Caco-2 (cell line): ENCODE measurements at regions not wholly inside any gene's neighbourhood (a gene's known extent, or its start where the extent isn't known, plus 50 kb on each side); places are given as distances from the start of the nearest gene placed in this dataset.

Experiments
- BruUV-seq: library from RNA; stranded (reverse); fragments of 400-500 nt; replicated peaks from 2 replicates; lab custom pipeline; 2021; lab: Mats Ljungman, UMichigan
- CTCF ChIA-PET: fragments of 300-600 bp; sonication (Branson Sonifier 250); formaldehyde crosslinking; loops from one replicate; lab custom pipeline; 2022; ENCODE audit warnings: antibody characterized with exemption; lab: Charles Lee
- POLR2A ChIA-PET: fragments of 300-600 bp; sonication (Branson Sonifier 250); formaldehyde crosslinking; loops from one replicate; lab custom pipeline; 2022; ENCODE audit warnings: antibody characterized with exemption; lab: Charles Lee
- DNase-seq, 2 experiments: peaks; one replicate each; pipeline versions ENCODE4 v3.0.0 to v3.0.0-alpha.2; 2020 to 2022
- H3K27me3 ChIP-seq: replicated peaks from 2 replicates; pipeline ENCODE4 v1.6.0; 2011; ENCODE audit warnings: low read length; ENCODE audit not compliant: control insufficient read depth, insufficient read depth
- H3K36me3 ChIP-seq: 2 replicates; pipeline ENCODE4 v1.5.1; 2011; ENCODE audit warnings: low read length; ENCODE audit not compliant: control insufficient read depth, insufficient read depth
- H3K4me1 ChIP-seq: fragments of 250-450 bp; sonication (Bioruptor Pico); 2 replicates; pipeline ENCODE4 v1.5.1; 2020; ENCODE audit warnings: mild to moderate bottlenecking
- H3K4me3 ChIP-seq: 2 replicates; pipeline ENCODE4 v1.5.1; 2011; ENCODE audit warnings: low read depth, mild to moderate bottlenecking, control low read depth, low read length
- H3K9me3 ChIP-seq: fragments of 250-450 bp; sonication (Bioruptor Pico); 2 replicates; pipeline ENCODE4 v1.5.1; 2020; ENCODE audit warnings: mild to moderate bottlenecking, moderate library complexity
- H3K27ac Mint-ChIP-seq: one replicate; pipeline ENCODE4 v1.8.0; 2022; ENCODE audit warnings: mixed read lengths; ENCODE audit not compliant: unreplicated experiment
- H3K27me3 Mint-ChIP-seq: one replicate; pipeline ENCODE4 v1.8.0; 2022; ENCODE audit warnings: mixed read lengths; ENCODE audit not compliant: insufficient read depth, unreplicated experiment
- H3K36me3 Mint-ChIP-seq: one replicate; pipeline ENCODE4 v1.8.0; 2022; ENCODE audit warnings: mild to moderate bottlenecking, mixed read lengths; ENCODE audit not compliant: insufficient read depth, unreplicated experiment
- H3K4me1 Mint-ChIP-seq: one replicate; pipeline ENCODE4 v1.8.0; 2022; ENCODE audit warnings: low read depth, mixed read lengths; ENCODE audit not compliant: unreplicated experiment
- H3K4me3 Mint-ChIP-seq: one replicate; pipeline ENCODE4 v1.8.0; 2022; ENCODE audit warnings: mild to moderate bottlenecking, moderate library complexity, mixed read lengths; ENCODE audit not compliant: unreplicated experiment
- H3K9me3 Mint-ChIP-seq: one replicate; pipeline ENCODE4 v1.8.0; 2022; ENCODE audit warnings: mixed read lengths; ENCODE audit not compliant: unreplicated experiment
- intact Hi-C: fragments of 100-400 bp; cut with micrococcal nuclease; formaldehyde crosslinking; loops from one replicate; pipeline ENCODE4 v1.10.0; 2022; ENCODE audit not compliant: unreplicated experiment
- TF ChIP-seq, protein P1 (sequence below), 2 experiments: fragments of 200-600 bp in 1 of 2; IDR thresholded peaks; 1 replicate in 1 of 2; 2 replicates in 1 of 2; pipeline versions ENCODE4 v1.5.1 to v1.8.0; 2011 to 2022; ENCODE audit warnings: antibody characterized with exemption in 1 of 2, control low read depth in 1 of 2, inconsistent platforms in 1 of 2, low read depth in 1 of 2, low read length in 1 of 2, mild to moderate bottlenecking in 1 of 2, moderate library complexity in 1 of 2; ENCODE audit not compliant: insufficient read depth in 1 of 2, severe bottlenecking in 1 of 2, unreplicated experiment in 1 of 2

DNA sequence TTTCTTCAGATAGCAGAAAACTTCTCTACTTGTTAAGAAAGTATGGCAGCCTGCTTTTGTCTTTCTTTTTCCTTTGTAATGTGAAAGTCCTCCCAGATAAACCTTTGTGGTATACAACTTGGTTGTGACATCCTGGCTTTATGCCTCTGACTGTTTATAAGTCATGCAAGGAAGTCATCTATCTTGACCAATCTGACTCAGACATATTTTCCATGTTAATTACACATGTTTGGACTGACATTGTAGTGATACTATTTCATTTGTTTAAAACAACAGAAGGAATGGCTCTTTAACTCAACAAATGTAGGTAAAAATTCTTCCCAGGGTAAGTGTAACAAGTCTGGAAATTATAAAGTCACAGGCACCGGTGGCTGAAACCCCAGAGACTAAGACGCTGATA lies 341.6 kb upstream of the MEOX2 start:
- Mint-ChIP-seq H3K4me3 (no peak overlapping the region), H3K36me3 (no peaks in the 10 kb centered on the region), H3K27ac (no peak overlapping the region), H3K9me3 (no peaks in the 10 kb centered on the region), H3K4me1 (no peaks in the 10 kb centered on the region), H3K27me3 (peaks cover 2% of the 10 kb centered on the region)
- Histone ChIP-seq H3K4me1 (no peaks in the 10 kb centered on the region; the same call in 1 of the 2 replicates), H3K9me3 (peaks cover 3% of the 10 kb centered on the region; the same call in 1 of the 2 replicates), H3K27me3 (no peaks in the 10 kb centered on the region), H3K36me3 (no peaks in the 10 kb centered on the region), H3K4me3 (no peak overlapping the region)
- POLR2A ChIA-PET = no interaction called here
- CTCF ChIA-PET = no interaction called here
- no peak for DNase-seq
- TF ChIP-seq, protein P1, sequence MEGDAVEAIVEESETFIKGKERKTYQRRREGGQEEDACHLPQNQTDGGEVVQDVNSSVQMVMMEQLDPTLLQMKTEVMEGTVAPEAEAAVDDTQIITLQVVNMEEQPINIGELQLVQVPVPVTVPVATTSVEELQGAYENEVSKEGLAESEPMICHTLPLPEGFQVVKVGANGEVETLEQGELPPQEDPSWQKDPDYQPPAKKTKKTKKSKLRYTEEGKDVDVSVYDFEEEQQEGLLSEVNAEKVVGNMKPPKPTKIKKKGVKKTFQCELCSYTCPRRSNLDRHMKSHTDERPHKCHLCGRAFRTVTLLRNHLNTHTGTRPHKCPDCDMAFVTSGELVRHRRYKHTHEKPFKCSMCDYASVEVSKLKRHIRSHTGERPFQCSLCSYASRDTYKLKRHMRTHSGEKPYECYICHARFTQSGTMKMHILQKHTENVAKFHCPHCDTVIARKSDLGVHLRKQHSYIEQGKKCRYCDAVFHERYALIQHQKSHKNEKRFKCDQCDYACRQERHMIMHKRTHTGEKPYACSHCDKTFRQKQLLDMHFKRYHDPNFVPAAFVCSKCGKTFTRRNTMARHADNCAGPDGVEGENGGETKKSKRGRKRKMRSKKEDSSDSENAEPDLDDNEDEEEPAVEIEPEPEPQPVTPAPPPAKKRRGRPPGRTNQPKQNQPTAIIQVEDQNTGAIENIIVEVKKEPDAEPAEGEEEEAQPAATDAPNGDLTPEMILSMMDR (IDR thresholded peaks at IDR 0.05; ENCODE audit: insufficient read depth in 1 of 2, low read depth in 1 of 2, low read length in 1 of 2, severe bottlenecking in 1 of 2, unreplicated experiment in 1 of 2) = no peak
- BruUV-seq = no TSS peak
- intact Hi-C loops = no loop called here

DNA sequence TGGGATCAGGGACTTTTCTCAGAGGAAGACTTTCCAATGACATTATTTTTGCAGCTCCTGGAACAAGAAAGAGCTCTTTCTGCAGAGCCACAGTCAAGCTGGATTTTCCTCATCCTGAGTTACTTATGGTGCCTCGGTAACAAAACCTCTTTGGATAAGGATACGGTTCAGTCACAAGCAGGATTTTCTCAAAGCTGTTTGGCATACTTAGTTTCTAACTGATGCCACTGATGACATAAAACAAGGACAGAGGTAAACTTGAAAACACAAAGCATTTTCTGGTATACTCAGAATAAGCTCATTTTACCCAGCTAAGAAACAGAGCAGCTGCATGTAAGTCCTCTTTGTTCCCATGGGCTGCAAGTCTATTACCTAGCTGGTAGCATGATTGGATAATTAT lies 340.9 kb upstream of the MEOX2 start:
- DNase-seq = no peak
- CTCF ChIA-PET = no interaction called here
- no TSS peak for BruUV-seq
- Histone ChIP-seq H3K9me3 (peaks cover 3% of the 10 kb centered on the region; the same call in 1 of the 2 replicates), H3K4me1 (no peaks in the 10 kb centered on the region; the same call in 1 of the 2 replicates), H3K27me3 (no peaks in the 10 kb centered on the region), H3K36me3 (no peaks in the 10 kb centered on the region), H3K4me3 (no peak overlapping the region)
- intact Hi-C loops = no loop called here
- no peaks in the 10 kb centered on the region for H3K9me3 Mint-ChIP-seq
- H3K4me3 Mint-ChIP-seq = no peak overlapping the region
- H3K36me3 Mint-ChIP-seq = no peaks in the 10 kb centered on the region
- peaks cover 2% of the 10 kb centered on the region for H3K27me3 Mint-ChIP-seq
- POLR2A ChIA-PET = no interaction called here
- no peak overlapping the region for H3K27ac Mint-ChIP-seq
- no peaks in the 10 kb centered on the region for H3K4me1 Mint-ChIP-seq
- TF ChIP-seq, protein P1 (IDR thresholded peaks at IDR 0.05; ENCODE audit: insufficient read depth in 1 of 2, low read depth in 1 of 2, low read length in 1 of 2, severe bottlenecking in 1 of 2, unreplicated experiment in 1 of 2) = no peak

DNA sequence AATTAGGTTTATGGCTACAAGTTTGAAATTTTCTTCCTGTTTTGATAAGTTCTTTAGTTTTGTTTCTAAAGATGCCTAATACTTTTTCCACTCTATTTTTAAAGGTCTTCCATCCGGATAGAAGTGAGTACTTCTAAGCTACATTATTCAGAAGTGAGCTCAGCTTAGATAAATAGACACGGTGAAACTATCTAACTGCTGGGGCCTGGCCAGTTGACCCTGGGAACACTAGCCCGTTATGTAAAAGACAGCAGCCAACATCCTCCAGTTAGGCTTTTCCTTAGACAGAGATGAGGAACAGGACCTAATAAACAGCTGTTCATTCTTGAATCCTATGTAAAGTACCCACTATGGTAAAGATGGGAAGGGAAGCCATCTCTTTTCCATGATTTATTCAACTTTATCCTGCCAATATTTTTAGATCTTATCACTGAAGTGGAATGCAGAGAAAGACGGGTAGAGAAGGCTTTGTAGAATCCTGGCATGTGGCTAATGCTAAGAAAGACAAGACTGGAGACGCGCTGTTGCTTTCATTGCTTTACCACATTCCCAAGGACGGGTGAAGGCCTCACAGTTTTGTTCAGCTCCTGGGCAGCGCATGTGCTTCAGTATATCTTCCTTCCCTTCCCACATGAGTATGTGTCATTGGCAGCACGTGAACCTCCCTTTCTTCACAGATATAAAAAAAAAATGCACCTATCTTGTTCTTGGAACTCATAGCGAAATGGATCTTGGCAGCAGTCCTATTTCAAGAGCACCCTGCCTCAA lies 340.0 kb upstream of the MEOX2 start:
- no TSS peak for BruUV-seq
- intact Hi-C loops = no loop called here
- no peaks in the 10 kb centered on the region for H3K27me3 ChIP-seq
- Mint-ChIP-seq H3K4me3 (no peak overlapping the region), H3K27ac (no peak overlapping the region), H3K4me1 (no peaks in the 10 kb centered on the region), H3K27me3 (peaks cover 2% of the 10 kb centered on the region), H3K9me3 (no peaks in the 10 kb centered on the region), H3K36me3 (no peaks in the 10 kb centered on the region)
- ChIA-PET CTCF (no interaction called here), POLR2A (no interaction called here)
- no peaks in the 10 kb centered on the region; the same call in 1 of the 2 replicates for H3K4me1 ChIP-seq
- no peak for DNase-seq
- peaks cover 3% of the 10 kb centered on the region; the same call in 1 of the 2 replicates for H3K9me3 ChIP-seq
- TF ChIP-seq, protein P1 (IDR thresholded peaks at IDR 0.05; ENCODE audit: insufficient read depth in 1 of 2, low read depth in 1 of 2, low read length in 1 of 2, severe bottlenecking in 1 of 2, unreplicated experiment in 1 of 2) = no peak
- no peak overlapping the region for H3K4me3 ChIP-seq
- no peaks in the 10 kb centered on the region for H3K36me3 ChIP-seq
